Neural progenitor cell (in vitro differentiated cells): ENCODE measurements at regions not wholly inside any gene's neighbourhood (a gene's known extent, or its start where the extent isn't known, plus 50 kb on each side); places are given as distances from the start of the nearest gene placed in this dataset.

Experiments used
- EZH2 ChIP-seq: fragments of 200-600 bp; sonication (generic); IDR thresholded peaks from 2 replicates; pipeline ENCODE4 v1.6.1; 2017; ENCODE audit warnings: antibody characterized with exemption, mild to moderate bottlenecking, moderate library complexity
- EZH2phosphoT487 ChIP-seq: fragments of 200-600 bp; sonication (generic); IDR thresholded peaks from 2 replicates; pipeline ENCODE4 v1.6.1; 2017; ENCODE audit warnings: antibody characterized with exemption
- TF ChIP-seq, protein P1 (sequence below): fragments of 200-600 bp; sonication (generic); IDR thresholded peaks from 2 replicates; pipeline ENCODE4 v1.5.1; 2017; ENCODE audit warnings: antibody characterized with exemption, mild to moderate bottlenecking

DNA sequence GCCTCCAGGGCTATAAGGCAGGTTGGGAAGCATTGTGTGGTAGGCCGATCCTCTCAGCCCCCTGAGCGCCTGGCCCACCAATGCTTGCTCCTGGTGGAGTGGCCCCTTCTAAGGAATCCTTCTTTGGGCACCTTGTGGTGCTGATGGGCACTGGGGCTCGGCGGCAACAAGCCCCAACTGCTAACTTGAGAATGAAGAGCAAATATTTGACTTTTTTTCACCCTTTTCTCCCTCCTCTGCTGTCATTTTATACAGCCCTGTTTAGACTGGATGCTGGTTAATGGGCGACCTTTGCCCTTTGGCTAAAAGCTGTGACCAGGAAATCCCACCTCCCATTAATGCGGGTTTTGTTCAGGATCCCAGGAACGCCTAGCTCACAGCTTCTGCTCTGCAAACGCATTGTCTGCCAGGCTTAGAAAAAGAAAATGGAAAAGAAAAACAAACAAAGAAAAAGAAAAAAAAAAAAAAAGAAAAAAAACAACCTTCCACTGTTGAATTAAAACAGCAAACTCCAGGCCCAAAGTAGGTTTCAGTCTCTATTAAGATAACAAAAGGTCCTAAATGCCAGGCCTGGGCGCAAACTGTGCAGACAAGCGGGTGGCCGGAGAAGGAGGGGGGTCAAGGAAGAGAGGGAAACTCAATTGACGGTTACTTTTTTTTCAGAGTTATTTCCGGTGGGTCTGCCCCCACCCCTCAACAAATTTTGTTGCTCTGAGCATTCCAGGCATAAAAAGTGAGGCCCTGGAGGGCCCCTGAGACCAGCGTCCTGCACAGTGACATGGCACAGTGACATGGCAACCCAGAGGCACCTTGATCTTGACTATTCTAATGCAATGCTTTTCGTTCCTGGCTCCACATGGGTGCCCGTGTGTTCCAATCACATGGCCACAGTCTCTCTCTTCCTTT, 301.4 kb downstream of the MAF start:
- TF ChIP-seq, protein P1, sequence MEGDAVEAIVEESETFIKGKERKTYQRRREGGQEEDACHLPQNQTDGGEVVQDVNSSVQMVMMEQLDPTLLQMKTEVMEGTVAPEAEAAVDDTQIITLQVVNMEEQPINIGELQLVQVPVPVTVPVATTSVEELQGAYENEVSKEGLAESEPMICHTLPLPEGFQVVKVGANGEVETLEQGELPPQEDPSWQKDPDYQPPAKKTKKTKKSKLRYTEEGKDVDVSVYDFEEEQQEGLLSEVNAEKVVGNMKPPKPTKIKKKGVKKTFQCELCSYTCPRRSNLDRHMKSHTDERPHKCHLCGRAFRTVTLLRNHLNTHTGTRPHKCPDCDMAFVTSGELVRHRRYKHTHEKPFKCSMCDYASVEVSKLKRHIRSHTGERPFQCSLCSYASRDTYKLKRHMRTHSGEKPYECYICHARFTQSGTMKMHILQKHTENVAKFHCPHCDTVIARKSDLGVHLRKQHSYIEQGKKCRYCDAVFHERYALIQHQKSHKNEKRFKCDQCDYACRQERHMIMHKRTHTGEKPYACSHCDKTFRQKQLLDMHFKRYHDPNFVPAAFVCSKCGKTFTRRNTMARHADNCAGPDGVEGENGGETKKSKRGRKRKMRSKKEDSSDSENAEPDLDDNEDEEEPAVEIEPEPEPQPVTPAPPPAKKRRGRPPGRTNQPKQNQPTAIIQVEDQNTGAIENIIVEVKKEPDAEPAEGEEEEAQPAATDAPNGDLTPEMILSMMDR: no peak
- no peak for TF ChIP-seq EZH2
- TF ChIP-seq EZH2phosphoT487: peak; percentile 96
